ENCODE measurements at regions not wholly inside any gene's neighbourhood (a gene's known extent, or its start where the extent isn't known, plus 50 kb on each side); places are given as distances from the start of the nearest gene placed in this dataset.

- no peak for TF ChIP-seq CTCF (conservative IDR thresholded peaks at IDR 0.05)
- TF ChIP-seq ZFX (IDR thresholded peaks at IDR 0.05) = no peak
Observed at GRCh38 chr13:44710576-44710975, 134.4 kb upstream of the TSC22D1 start.
